Activated CD8-positive, alpha-beta memory T cell treated with anti-CD3 and anti-CD28 coated beads, Interleukin-2, amount 50 U/mL, for 1 hour (primary cell): ENCODE measurements at regions not wholly inside any gene's neighbourhood (a gene's known extent, or its start where the extent isn't known, plus 50 kb on each side); places are given as distances from the start of the nearest gene placed in this dataset.

Experiments
- DNase-seq: peaks from one replicate; pipeline ENCODE4 v3.0.0-alpha.2; 2020; ENCODE audit errors: extremely low read depth

DNA sequence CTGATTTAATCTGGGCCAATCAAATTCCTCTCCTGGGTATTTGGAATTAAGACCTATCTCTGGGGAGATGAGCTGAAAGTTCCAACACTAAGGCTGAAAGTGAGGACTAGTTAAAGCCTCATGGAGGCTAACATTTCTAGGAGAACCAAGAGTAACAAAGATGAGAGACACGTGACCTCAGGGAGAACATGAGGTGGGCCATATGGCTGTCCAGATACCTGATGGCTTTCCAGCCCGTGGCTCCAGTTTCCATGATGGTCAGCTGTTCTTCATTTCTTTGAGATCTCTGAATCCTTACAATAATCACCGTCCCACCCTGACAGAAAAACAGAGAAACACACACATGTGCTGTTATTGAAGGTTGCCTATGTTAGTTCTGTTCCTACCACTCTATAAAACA is 66.1 kb downstream of the LEPR start:
- DNase-seq: no peak

DNA sequence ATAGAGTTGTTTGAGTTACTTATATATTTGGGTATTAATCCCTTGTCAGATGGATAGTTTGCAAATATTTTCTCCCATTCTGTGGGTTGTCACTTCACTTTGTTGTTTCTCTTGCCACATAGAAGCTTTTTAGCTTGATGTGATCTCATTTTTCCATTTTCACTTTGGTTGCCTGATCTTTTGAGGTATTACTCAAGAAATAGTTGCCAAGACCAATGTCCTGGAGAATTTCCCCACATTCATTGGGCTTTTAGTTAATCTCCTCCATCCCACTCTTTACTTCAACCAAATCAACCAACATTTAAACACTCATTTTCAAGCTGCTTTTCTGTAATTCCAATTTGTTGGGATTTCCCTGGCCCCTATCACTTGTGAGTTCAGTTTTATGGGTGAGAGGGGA is 69.0 kb downstream of the LEPR start:
- DNase-seq: no peak

- no peak for DNase-seq
Observed at GRCh38 chr1:65490231-65491009, 70.0 kb downstream of the LEPR start.

DNA sequence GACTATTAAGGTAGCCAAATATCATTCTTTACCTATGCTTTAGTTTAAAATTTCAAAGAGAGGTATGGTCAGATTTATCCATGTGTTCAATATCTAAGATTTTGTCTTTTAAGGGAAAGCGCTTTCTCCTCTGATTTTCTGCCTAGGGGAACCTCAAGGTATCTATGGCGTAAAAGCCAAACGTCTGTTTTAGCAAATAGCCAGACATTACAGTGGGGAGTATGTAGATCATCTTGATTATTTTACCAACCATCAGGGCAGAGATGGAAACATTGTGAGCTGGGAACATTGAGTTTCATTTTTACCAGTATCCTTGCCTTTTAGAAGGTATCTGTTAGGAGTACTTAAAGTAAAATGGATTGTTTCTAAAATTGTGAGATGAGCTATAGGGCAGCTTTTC is 71.0 kb downstream of the LEPR start:
- DNase-seq: no peak

DNA sequence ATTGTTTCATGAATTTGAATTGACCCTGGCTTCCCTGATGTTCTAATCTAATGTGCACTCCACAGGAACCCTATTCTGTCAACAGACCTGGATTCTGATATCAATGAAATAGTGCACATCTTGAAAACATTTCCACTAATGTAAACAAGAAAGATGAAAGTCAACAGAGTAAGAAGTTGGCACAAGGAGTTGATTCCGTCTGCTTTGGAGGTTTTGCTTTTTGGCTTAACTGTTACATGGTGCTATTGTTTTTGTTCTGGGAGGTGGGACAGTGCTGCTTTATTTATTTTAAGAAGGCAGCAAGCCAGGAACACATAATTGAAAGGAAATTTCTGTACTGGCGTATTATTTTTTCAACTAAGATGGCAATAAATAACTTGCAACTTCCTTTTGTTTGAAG is 73.3 kb downstream of the LEPR start:
- no peak for DNase-seq

GRCh38 chr1:65494671-65495070 is 74.2 kb downstream of the LEPR start:
- no peak for DNase-seq

GRCh38 chr1:65495137-65495536 is 74.7 kb downstream of the LEPR start:
- DNase-seq: no peak

DNA sequence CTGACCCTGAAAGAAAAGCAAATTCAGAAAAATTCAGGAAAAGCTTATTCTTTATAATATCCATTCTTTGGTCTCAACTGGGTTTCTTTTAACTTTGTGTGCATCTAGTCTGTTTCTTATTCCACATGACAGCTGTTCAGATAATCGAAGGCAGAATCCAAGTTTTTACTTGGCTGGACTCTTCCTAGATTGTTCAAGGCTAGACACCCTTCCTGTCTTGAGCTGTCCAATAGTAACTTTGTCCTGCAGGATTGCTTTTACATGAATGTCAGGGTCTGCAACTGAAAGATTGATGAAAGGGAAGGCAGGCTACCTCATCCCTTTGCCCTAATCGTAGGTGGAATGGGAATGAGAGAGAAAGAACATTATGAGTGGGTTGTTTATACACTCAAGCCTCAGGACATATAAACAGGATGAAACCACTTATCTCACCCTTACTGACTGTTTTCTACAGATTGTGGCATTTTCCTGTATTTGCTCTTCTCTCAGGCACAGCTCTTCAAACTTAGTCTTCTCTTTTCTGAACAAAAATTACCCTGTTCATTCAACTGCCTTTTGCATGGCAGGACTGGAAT is 76.9 kb downstream of the LEPR start:
- no peak for DNase-seq

DNA sequence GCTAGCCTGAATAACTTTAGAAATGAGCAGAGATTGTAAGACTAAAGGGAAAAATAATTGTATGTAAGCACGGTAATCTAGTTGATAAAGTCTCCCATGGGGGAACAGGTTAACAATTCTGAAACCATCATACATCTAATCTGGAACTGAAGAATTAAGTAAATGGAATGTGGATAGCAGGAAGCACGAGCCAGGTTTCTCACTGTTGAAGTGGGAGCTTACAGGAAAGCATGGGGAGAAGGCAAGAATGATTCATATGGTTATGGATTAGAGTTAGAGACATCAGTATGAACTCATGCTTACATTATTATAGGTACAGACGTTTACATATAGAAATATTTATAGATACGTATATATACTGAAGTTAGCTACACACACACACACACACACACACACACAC is 83.0 kb downstream of the LEPR start:
- no peak for DNase-seq

- no peak for DNase-seq
Observed at GRCh38 chr1:65504263-65504662, 83.8 kb downstream of the LEPR start.

DNA sequence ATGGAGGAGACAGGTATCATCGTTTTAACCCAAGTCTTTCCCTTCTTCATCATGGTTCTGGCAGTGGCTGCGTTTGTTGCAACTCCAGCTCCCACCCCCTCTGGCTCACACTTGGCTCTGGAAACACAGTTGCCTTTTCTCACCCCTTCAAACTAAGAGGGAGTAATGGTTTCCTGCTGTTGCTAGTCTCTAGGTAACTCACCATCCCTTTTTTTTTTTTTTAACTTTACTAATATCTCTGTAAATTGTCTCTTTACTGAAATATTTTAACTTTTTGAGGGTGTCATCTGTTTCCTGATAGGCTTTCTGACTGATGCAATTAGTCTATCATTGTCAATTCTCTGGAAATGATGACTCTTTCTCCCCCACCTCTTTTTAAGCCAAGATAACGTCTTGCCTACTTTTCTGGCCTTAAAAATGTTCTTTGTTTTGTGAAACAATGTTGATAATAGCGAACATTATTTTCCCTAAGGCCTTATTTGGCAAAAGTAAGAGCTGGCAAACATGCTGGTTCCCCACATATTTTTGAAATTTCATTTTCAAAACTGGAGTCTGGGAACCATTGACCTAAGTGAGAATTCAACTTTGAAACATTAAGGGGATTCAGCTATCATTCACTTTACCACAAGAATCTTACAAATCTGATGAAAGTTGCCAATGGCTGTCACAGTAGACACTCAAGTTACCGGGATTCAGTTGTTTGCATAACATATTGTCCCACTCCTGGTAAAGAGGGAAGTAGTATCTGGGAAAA is 85.3 kb downstream of the LEPR start:
- DNase-seq: no peak

- DNase-seq: no peak
Observed at GRCh38 chr1:65508051-65508450, 87.6 kb downstream of the LEPR start.

DNA sequence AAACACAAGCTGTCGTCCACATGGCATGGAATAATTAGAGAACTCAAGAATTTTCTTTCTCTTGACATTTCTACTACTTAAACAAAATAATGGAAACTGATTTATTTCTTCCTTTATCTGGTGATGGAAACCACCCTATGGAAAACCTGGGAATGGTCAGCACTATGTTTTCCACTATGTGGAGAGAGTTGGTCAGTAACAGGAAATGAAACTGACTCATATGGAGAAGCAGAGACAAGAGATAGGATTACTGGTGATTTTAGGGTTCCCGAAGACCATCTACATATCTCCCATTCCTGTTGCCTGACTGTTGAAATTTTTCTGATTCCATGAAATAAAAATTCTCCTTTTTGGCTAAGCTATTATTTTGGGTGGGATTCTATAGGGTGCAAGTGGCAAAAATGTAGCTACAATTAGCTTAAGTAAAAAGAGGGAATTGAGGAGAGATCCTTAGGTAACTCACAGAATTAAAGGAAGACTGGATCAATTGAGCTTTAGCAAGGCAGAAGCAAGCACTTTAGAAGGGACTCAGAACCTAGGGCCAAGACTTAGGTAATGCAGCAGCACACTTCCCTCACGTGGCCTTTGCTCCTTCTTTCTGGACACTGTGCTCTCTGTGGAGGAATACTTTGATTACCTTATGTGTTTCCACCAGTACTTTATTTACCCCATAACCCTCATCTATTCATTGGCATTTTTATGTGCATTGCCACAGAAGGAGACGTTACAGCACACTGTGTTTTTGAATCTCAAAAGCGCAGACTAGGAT is 89.6 kb downstream of the LEPR start:
- DNase-seq: no peak

GRCh38 chr1:65510961-65511360 is 90.5 kb downstream of the LEPR start:
- DNase-seq: no peak

- DNase-seq: no peak
Observed at GRCh38 chr1:65512383-65512782, 91.9 kb downstream of the LEPR start.

GRCh38 chr1:65512967-65513780 is 92.7 kb downstream of the LEPR start:
- no peak for DNase-seq

DNA sequence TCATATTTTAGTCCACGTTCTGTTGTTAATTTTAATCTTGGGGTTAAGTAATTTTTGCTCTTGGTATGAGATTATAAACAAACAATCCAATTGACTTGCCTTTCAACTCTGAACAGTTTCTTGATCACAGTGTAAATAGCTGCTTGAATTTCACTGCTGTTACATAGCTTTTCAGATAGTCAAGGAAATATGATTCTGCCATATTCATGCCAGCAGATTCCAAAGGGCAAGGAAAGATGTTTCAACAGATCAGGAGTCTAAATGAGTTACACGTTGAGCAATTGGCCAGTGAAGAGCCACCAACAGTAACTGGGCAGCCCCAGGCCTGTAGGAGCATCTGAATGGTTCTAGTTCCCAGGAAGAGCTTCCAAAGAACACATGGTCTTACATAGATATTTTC is 93.6 kb downstream of the LEPR start:
- DNase-seq: no peak

DNA sequence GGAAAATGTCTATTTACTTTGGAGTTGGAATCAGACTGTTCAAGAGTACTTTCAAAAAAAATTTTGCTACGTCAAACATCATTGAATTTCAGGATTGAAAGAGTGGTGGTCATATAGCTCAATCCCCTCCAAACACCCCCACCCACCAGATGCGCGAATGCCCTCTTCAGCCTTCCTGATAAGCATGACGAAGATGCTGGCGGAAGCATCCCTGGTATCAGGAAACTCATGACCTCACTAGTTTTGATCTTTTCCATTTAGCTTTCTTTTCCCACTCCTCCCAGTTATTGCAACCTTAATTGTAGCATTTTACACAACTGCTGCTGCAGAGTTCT is 104.4 kb downstream of the LEPR start:
- DNase-seq: no peak

GRCh38 chr1:65525266-65526048 is 105.0 kb downstream of the LEPR start:
- no peak for DNase-seq

DNA sequence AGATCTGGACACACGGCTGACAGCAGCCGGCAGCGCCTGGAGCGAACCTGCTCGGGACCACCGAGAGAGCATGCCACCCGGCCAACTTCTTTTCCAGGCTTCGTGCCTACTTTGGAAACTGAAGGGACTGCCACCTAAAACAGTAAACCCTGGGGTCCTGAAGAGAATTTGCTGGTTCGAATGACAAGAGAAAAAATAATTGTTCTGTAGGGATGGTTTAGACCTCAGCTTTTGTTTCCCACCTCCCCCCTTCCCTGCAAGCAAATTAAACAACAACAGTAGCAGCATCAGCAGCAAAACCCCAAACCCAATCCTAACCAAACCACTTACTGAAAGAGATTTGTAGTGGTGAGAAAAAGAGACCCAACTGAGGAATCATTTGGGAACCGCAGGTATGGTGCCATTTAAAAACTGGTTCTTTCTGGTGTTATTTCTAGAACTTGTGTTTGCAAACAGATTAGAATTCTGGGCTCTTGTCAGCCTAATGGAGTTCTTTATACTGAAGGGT is 105.6 kb downstream of the LEPR start:
- no peak for DNase-seq

DNA sequence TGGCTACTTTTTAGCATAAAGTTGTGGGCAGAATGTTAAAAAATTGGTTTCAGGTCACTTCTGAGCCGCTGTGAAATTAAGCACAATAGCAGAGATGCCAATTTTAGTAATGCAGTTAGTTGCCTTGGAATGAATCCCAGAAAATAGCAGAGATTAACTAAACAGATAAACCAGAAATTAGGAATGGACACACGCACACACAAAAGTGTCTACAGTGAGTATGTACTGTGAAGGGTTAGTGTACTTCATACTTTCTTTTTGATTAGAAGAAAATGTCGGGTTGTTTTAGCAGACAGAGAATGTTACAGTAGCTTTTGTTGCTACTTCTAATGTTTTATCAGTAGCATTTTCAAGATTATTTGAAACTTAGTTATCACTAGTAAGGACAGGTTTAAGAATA is 106.7 kb downstream of the LEPR start:
- no peak for DNase-seq
